ENCODE measurements at regions not wholly inside any gene's neighbourhood (a gene's known extent, or its start where the extent isn't known, plus 50 kb on each side); places are given as distances from the start of the nearest gene placed in this dataset.
"Not testable (repeated sequence)": the region's sequence is repeated elsewhere in the genome, so short reads cannot be mapped to it uniquely, and the experiment has no call there.

DNA sequence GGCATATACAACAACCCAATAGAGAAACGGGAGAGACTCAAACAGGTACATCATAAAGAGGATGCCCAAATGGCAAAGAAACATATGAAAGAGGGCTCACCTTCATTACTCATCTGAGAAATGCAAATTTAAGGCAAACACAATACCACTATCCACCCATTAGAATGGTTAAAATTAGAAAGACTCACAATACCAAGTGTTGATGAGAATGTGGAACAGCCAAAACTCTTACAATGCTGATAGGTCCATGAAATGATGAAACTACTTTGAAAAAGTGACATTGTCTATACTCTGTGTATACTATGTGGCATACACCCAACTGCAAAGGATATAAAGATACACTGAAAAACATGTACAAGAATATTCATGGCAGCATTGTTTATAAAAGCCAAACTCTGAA, 96.2 kb upstream of the TSHZ3 start:
- DNase-seq, result no peak

DNA sequence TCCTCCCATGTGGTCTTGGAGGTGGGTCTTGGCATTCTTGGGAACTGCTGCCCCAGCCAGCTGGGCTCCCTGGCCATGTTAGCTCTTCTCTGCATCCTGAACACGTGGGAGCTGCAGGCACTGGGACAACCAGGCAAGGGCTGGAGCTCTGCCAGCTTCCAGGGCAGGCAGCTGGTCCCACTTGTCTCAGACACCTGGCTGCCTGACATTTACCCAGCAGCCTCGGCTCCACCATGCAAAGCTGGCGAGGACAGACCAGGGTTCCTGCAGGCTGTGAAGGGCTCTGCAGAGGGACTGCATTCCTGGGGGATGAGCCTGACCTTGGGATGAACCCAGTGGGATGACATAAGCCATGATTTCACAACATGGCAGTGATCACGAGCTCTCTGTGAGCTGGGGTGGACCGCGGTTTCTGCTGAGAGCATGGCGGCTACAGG, 99.0 kb upstream of the TSHZ3 start:
- no peak for DNase-seq

DNA sequence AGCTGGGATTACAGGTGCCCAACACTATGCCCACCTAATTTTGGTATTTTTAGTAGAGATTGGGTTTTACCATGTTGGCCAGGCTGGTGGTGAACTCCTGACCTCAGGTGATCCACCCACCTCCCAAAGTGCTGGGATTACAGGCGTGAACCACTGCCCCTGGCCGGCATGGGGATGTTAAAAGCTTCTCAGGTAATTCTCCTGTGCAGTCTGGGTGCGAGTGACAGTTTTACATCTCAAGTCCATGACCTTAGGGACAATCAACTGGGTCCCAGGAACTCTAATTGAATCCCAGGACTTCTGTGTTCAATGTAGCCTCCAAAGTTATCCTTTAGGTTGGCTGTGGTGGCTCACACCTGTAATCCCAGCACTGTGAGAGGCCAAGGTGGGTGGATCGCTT, 100.1 kb upstream of the TSHZ3 start:
- no peak for DNase-seq

DNA sequence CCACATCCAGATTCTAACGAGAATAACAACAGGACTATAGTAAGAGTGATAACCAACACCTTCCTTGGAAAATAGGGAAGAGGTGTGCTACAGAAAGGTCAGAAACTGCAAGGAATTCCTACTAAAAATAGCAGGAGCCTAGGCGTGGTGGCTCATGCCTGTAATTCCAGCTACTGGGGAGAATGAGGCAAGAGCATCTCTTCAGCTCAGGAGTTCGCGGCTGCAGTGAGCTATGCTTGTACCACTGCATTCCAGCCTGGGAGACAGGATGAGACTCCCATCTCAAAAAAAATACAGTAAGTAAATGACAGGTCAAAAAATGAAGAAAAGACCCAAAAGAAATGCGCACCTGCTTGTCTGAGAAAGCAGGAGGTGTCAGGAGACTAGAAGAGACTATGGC, 101.5 kb upstream of the TSHZ3 start:
- no peak for DNase-seq

DNA sequence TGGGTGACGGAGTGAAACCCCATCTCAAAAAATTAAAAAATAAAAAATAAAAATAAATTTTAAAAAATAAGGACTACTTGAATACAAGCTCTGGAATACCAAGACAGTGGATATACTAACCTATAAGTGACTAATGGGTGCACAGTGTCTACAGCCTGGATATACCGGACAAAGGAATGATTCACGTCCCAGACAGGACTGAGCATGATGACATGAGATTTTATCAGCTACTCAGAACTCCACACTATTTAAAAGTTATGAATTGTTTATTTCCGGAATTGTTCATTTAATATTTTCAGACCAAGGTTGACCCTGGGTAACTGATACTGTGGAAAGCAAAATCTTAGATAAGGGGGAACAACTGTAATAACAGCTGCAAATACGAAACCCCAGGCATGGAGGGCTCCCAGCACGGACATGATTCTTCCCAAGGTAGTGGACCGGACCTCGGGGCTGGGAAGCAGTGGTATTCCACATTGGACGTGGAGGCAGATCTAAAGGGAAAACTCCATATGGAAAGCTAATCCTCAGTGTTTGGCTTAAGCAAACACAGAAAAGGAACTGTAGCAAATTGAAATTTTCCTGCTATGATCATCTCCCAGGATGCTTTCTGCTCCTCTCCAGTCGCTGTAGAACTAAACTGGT, 102.6 kb upstream of the TSHZ3 start:
- no peak for DNase-seq

DNA sequence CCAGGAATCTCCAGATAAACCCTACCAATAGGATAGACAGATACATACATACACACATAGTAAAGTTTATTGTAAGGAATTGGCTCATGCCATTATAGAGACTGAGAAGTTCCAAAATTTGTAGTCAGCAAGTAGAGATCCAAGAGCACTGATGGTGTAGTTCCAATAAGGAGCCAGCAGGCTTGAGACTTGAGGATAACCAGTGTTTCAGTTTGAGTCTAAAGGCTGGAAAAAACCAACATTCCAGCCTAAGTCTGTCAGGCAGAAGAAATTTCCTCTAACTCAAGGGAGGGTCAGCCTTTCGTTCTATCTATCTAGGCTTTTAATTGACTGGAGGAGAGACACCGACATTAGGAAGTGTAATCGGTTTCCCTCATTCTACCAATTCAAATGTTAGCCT, 110.2 kb upstream of the TSHZ3 start:
- no peak for DNase-seq

DNA sequence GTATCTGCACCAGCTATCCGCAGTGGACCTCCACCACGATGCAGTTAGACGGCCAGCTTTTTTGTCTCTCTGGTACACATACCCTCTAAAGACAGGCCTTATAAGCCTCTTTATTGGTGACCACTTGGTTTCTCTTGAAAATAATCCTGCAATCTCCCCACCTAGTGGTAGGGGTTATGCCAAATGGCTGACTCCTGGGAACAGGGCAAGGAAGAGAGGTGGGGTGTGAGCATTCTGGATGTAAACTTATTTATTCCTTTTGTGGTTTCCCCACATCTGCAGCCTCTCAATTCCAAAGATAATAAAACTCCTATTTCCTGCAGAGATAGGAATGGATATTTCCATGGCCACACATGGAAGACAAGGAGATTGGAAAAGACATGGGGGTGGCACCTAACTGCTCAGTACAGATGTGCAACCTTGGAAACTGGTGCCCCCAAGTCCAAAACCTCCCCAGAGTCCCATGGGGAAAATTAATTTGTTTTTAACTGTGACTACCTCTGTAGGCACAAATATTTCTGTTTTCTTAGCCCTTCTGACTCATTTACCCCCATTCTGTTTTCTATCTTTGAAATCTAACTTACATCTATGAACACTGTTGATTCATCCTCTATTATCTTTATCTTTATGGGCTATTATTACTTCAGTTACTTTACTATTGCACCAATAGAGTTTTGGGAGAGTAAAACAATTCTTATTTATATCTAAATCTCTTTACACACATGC, 112.7 kb upstream of the TSHZ3 start:
- no peak for DNase-seq

DNA sequence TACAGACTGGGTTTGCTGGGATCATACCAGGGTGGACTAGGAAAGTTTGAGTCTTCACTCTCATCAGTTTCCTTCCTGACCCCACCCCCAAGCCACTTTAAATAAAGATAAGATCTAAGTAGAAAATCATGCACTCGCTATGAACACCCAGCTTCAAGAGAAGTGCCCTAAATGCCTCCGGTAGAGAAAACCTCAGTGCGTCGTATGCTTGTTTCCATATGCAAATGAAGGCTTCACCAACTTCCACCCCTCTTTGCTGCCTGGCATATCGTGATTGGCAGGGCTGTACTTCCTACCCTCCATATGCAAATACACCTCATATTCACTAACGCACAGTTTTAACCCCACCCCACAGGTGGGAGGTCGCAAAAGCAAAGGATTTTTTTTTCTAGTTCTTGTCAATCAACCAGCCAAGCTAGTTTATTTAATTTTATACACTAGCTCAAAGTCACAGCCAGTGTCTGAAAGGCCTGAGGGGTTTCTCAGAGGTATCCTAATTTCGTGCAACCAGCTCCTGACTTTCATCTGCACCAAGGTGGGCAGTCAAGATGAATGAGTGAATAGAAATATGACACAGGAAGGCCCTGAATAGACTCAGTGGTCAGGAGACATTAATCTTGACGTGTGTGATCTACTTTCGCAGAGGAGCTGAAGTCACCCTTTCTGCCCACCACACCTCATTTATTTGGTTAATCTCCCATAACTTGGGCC, 121.1 kb upstream of the TSHZ3 start:
- DNase-seq, result no peak

DNA sequence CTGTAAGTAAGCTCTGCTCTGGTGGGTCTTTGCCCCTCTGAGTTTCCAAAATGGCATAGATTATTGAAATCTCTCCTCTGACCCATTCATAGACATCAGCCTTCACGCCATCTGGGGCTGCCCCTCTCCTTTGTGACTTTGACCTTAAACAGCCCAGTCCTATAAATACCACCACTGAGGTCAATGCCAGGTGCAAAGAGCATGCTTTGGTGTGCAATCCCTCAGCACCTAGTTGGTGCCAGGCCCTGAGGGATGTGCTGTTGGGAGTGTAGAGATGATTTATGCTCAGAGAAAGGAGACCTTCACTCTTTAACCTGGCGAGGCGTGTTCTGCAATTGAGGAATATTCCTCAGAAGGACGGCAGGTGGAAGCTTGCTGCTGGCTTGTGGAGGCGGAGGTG, 121.7 kb upstream of the TSHZ3 start:
- DNase-seq, result no peak

DNA sequence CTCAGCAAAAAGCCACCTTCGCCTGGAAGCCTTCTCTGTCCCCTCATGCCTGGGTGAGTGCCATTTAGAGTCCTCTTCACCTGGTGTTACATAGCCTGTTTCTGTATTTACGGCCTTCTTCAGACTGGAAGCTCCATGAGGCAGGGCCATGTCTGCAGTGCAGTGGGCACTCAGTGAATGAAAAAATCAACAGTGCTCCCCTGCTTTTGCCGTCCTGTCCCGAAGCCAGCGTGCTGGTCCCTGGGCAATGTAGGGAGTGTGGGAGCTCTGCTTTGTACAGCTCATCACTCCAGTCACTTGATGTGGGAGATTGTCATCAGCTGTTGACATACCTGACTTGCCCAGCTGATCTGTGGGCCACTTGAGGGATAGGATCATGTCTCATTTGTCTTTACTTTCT, 129.0 kb upstream of the TSHZ3 start:
- DNase-seq, result no peak

DNA sequence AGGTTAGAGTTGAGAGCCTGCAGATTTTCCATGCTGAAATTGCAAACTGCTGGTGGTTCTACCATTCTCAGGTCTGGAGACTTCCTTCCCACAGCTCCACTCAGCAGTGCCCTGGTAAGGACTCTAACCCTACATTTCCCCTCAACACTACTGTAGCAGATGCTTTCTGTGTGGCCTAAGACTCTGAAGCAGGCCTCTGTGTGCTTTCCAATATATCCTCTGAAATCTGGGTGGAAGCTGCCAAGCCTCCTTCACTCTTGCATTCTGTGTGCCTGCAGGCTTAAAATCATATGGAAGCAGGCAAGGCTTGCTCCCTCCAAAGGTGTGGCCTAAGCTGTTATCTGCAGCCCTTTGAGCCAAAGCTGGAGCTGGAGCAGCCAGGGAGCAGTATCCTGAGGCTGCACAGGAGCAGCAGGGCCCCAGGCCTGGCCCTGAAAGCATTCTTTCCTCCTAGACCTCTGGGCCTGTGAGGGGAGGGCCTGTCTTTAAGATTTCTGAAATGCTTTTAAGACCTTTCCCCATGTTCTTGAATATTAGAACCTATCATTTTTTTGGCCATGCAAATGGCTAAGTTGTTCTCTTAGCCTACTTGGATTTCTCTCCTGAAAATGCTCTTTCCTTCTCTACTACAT, 134.1 kb upstream of the TSHZ3 start:
- no peak for DNase-seq

DNA sequence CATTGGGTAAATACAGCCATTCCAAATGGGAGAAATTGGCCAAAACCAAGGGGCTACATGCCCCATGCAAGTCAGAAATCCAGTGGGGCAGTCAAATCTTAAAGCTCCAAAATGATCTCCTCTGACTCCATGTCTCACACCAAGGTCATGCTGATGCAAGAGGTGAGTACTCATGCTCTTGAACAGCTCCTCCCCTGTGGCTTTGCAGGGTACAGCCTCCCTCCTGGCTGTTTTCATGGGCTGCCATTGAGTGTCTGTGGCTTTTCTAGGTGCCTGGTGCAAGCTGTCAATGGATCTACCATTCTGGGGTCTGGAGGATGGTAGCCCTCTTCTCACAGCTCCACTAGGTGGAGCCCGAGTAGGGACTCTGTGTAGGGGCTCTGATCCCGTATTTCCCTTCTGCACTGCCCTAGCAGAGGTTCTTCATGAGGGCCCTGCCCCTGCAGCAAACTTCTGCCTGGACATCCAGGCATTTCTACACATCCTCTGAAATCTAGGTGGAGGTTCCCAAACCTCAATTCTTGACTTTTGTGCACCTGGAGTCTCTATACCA, 135.7 kb upstream of the TSHZ3 start:
- not testable (repeated sequence) for DNase-seq

DNA sequence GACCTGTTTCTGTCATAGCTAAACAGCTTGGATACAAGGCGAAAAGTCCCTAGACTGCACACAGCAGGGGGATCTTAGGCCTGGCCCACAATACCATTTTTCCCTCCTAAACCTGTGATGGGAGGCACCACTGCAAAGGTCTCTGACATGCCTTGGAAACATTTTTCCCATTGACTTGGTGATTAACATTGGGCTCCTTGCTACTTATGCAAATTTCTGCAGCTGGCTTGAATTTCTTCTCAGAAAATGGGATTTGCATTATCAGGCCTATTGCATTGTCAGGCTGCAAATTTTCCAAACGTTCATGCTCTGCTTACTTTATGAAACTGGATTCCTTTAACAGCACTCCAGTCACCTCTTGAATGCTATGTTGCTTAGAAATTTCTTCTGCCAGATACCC, 136.2 kb upstream of the TSHZ3 start:
- DNase-seq, result no peak

DNA sequence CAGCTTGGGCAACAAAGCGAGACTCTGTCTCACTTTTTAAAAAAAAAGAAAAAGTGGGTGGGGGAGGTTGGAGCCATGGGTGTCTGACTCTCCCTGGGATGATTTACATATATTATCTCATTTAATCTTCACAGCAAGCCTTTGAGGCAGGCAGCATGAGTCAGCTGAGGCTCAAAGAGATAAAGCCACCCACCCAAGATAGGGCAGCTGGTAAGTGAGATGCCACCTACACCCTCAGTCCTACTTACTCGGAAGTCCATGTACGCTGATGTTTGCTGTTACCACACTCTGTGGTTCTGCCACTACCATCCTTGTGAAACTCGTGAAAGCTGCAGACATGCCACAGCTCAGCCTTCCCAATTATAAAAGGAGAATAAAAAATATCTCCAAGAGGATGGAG, 142.0 kb upstream of the TSHZ3 start:
- no peak for DNase-seq

DNA sequence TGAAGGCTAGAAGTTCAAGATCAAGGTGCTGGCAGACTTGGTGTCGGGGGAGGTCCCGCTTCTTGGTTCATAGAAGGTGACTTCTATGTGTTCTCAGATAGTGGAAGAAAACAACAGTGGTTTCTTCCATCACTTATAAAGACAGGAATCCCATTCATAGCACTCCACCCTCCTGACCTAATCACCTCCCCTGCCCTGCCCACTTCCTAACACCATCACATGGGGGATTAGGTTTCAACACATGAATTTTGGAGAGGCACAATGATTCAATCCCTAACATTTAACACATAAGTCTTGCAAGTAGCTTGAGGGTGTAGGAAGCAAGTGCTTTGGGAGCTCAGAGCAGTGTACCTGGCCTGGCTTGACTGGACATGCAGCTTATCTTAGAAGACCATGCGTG, 142.8 kb upstream of the TSHZ3 start:
- no peak for DNase-seq

DNA sequence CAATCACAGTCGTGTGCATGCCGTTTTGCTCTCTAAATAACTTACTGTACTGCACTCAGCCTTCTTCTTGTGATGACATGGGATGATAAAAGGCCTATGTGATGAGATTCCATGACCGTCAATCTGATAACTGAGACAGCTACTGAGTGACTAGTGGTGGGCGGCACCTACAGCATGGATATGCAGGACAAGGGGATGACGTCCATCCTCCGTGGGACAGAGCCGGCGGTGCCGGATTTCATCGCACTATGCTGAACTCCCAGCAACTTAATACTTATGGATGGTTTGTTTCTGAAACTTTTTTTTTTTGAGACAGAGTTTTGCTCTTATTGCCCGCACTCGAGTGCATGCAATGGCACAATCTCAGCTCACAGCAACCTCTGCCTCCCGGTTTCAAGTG, 146.8 kb upstream of the TSHZ3 start:
- DNase-seq, result no peak

DNA sequence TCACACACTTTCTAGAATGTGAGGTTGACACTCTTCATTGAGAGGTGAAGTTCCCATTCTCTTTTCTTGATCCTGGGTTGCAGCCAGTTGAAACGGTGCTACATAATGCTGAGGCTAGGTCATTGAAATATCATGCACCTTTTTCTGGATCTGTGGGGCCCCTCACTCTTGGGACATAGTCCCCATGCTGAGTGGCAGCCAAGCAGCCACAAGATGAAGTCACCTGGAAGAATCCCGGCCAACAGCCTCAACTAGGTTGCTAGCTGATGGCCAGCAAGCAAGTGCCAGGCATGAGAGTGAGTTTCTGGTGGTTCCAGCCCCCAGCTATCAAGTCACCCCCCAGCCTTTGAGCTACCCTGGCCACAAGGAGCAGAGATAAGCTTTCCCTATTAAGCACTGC, 148.5 kb upstream of the TSHZ3 start:
- DNase-seq, result no peak

DNA sequence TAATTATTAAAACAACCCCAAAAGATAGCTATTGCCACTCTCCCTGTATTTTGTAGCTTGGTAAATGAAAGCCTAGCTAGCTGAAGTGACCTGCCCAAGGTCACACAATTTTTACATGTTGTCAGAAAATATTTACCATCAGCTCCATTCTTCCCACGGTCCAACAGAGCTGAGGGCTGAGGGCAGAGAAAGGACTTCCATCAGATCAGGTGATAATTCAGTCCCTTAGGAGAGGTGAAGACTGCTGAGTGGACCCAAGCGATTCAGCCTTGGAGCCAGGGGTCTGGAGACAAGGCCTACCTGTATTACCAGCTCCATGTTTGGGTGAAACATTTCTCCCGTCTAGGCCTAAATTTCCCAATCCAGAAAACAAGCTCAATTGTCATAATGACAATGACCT, 149.5 kb upstream of the TSHZ3 start:
- DNase-seq, result no peak

DNA sequence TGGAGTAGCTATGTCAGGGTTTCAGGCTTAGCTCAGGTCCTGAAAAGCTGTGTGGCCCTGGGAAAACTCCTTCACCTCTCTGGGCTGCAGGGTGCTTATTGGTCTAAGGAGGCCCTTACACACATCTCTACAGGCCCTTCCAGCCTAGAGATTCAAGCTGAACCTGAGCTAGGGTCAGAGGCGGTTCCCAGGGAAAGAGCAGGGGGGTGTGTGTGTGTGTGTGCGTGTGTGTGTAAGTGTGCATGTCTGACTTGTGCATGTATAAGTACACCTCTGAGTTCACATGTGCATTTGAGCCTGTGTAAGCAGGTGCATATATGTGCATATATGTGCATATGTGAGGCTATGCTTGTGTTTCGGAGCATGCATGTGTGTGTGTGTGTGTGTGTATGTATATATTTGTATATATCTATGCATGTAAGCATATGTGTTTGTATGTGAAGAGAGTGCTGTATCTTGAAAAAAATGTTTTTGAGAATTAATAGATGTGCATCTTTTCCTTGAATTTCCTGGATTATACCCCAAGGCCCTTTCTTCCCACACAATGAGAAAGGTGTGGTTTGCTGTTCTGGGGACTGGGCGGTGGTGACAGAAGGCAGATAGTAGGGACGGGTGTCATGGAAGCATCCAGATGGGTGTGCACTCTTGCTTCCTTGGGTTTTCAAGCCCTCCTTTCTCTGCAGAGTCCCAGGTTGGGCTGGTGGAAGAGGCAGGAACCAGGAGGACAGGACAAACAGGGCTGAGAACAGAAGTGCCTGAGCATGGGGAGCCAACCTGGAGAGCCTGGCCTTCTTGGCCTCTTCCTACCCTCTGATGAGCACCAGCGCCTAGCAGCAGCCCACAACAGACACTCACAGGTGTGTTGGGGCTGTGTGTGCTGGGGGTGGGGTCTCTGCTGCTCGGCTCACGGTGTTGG, 150.3 kb upstream of the TSHZ3 start:
- DNase-seq, result no peak

DNA sequence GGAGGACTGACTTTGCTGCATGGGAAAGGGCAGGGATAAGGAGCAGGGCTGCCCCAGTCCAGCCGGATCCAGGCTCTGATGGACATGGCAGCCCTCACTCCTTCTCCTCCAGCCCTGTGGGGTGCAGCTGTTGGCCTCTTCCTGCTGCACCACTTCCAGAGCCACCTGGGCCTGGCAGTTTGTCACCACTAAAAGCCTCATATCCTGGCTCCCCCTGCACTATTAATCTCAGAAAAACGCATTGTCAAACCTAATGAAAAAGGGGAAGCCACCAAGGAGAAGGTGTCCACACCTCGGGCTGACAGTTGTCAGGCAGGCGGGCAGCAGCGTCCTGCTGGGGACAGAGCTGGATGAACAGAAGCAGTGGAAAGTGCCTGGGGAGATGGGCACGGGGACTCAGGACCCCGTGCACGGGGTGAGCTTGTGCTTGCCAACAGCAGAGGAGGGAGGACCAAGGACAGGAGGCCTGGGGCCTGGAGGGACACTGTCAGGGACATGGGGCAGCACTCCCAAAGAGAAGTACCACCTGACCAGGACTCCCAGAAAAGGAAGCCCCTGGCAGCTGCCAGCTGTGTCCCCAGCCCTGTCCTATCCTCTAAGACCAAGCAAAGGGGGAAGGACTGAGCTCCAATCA, 151.1 kb upstream of the TSHZ3 start:
- no peak for DNase-seq

DNA sequence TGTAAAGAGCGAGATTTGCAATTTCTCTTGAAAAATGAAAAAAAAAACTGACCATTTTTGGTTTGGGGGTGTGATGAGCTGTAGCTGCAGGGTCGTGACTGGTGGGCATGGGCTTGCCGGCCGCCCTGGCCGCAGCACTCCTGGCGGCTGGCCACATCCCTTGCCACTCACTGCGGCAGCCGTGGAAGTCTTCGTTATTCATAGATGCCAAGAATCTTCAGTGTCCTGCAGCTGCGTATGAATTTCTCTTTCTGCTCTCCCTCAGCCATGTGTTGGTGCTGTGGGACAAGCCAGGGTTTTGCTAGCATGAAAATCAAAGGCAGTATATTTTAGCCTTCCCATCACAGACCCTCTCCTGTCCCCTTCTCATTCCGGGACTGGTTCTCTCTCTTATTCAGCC, 151.7 kb upstream of the TSHZ3 start:
- no peak for DNase-seq
